ENCODE measurements at regions not wholly inside any gene's neighbourhood (a gene's known extent, or its start where the extent isn't known, plus 50 kb on each side); places are given as distances from the start of the nearest gene placed in this dataset.
A peak's percentile ranks its signal among the peaks of the same experiment; 100 is the strongest.

- H3K9ac ChIP-seq (ENCODE audit: control insufficient read depth, extremely low read depth, insufficient read depth, low read length), result no peak overlapping the region
- DNase-seq (ENCODE audit: low read depth, low spot score) (no peak), FAIRE-seq (no peak)
- H4K20me1 ChIP-seq (ENCODE audit: control insufficient read depth, extremely low read depth, insufficient read depth, low read length), result no peaks in the 10 kb centered on the region
- H3K9me3 ChIP-seq (ENCODE audit: control insufficient read depth, low read depth, low read length), result no peaks in the 10 kb centered on the region
- H3K27ac ChIP-seq (ENCODE audit: control insufficient read depth, insufficient read depth, low read length), result no peak overlapping the region
- H3K4me3 ChIP-seq (ENCODE audit: control insufficient read depth in 2 of 3, extremely low read depth in 1 of 3, insufficient read depth in 2 of 3, low read depth in 1 of 3, low read length in 3 of 3), result no peak overlapping the region
- H3K36me3 ChIP-seq (ENCODE audit: control insufficient read depth in 2 of 2, extremely low read depth in 1 of 2, insufficient read depth in 2 of 2, low read length in 2 of 2), result no peaks in the 10 kb centered on the region
- dilution Hi-C loops (cut with MboI; ENCODE audit: extremely low pct_ligation_motif_present, low sequenced_read_pairs), result no loop called here
- no peaks in the 10 kb centered on the region for H3K27me3 ChIP-seq (ENCODE audit: control insufficient read depth, extremely low read depth, insufficient read depth, low read length)
- no peak for TF ChIP-seq CTCF (optimal IDR thresholded peaks at IDR 0.05 in 1 of 3, IDR thresholded peaks at IDR 0.05 in 1 of 3, conservative IDR thresholded peaks at IDR 0.05 in 1 of 3; ENCODE audit: extremely low read depth in 1 of 3, insufficient read depth in 2 of 3, low read length in 3 of 3)
- no peak overlapping the region for H3K4me2 ChIP-seq (ENCODE audit: control insufficient read depth, extremely low read depth, insufficient read depth, low read depth, low read length)
- no peaks in the 10 kb centered on the region for H3K9me1 ChIP-seq (ENCODE audit: control insufficient read depth, extremely low read depth, insufficient read depth, low read length)
- H3K4me1 ChIP-seq (ENCODE audit: control insufficient read depth, extremely low read depth, insufficient read depth, low read length), result peaks cover 5% of the 10 kb centered on the region
- no peak overlapping the region for H2AFZ ChIP-seq (ENCODE audit: control insufficient read depth, low read length)
- no peaks in the 10 kb centered on the region for H3K79me2 ChIP-seq (ENCODE audit: control insufficient read depth, insufficient read depth, low read length)
These were observed 55.0 kb upstream of the APCDD1 start for GRCh38 chr18:10399465-10399864.

GRCh38 chr18:10400534-10401307 is 53.7 kb upstream of the APCDD1 start:
- no peak overlapping the region for H2AFZ ChIP-seq (ENCODE audit: control insufficient read depth, low read length)
- H3K79me2 ChIP-seq (ENCODE audit: control insufficient read depth, insufficient read depth, low read length), result no peaks in the 10 kb centered on the region
- no peak for DNase-seq (ENCODE audit: low read depth, low spot score)

GRCh38 chr18:10401521-10401920 is 52.9 kb upstream of the APCDD1 start:
- Histone ChIP-seq H3K4me2 (ENCODE audit: control insufficient read depth, extremely low read depth, insufficient read depth, low read depth, low read length) (no peak overlapping the region), H2AFZ (ENCODE audit: control insufficient read depth, low read length) (no peak overlapping the region), H3K27ac (ENCODE audit: control insufficient read depth, insufficient read depth, low read length) (no peak overlapping the region), H4K20me1 (ENCODE audit: control insufficient read depth, extremely low read depth, insufficient read depth, low read length) (no peaks in the 10 kb centered on the region), H3K79me2 (ENCODE audit: control insufficient read depth, insufficient read depth, low read length) (no peaks in the 10 kb centered on the region), H3K36me3 (ENCODE audit: control insufficient read depth in 2 of 2, extremely low read depth in 1 of 2, insufficient read depth in 2 of 2, low read length in 2 of 2) (no peaks in the 10 kb centered on the region), H3K9ac (ENCODE audit: control insufficient read depth, extremely low read depth, insufficient read depth, low read length) (no peak overlapping the region), H3K9me3 (ENCODE audit: control insufficient read depth, low read depth, low read length) (no peaks in the 10 kb centered on the region), H3K9me1 (ENCODE audit: control insufficient read depth, extremely low read depth, insufficient read depth, low read length) (no peaks in the 10 kb centered on the region), H3K27me3 (ENCODE audit: control insufficient read depth, extremely low read depth, insufficient read depth, low read length) (no peaks in the 10 kb centered on the region), H3K4me1 (ENCODE audit: control insufficient read depth, extremely low read depth, insufficient read depth, low read length) (peaks cover 9% of the 10 kb centered on the region), H3K4me3 (ENCODE audit: control insufficient read depth in 2 of 3, extremely low read depth in 1 of 3, insufficient read depth in 2 of 3, low read depth in 1 of 3, low read length in 3 of 3) (no peak overlapping the region)
- dilution Hi-C loops (cut with MboI; ENCODE audit: extremely low pct_ligation_motif_present, low sequenced_read_pairs), result no loop called here
- DNase-seq (ENCODE audit: low read depth, low spot score), result no peak
- TF ChIP-seq CTCF (optimal IDR thresholded peaks at IDR 0.05 in 1 of 3, IDR thresholded peaks at IDR 0.05 in 1 of 3, conservative IDR thresholded peaks at IDR 0.05 in 1 of 3; ENCODE audit: extremely low read depth in 1 of 3, insufficient read depth in 2 of 3, low read length in 3 of 3) (no peak), EZH2 (IDR thresholded peaks at IDR 0.05; ENCODE audit: low read length) (no peak)
- peak; percentile 53 for FAIRE-seq

More at GRCh38 chr18:10400534-10401307, 53.7 kb upstream of the APCDD1 start:
- H3K4me1 ChIP-seq (ENCODE audit: control insufficient read depth, extremely low read depth, insufficient read depth, low read length), result peaks cover 9% of the 10 kb centered on the region
- TF ChIP-seq EZH2 (IDR thresholded peaks at IDR 0.05; ENCODE audit: low read length), result no peak
- H3K27me3 ChIP-seq (ENCODE audit: control insufficient read depth, extremely low read depth, insufficient read depth, low read length), result no peaks in the 10 kb centered on the region
- H3K9me1 ChIP-seq (ENCODE audit: control insufficient read depth, extremely low read depth, insufficient read depth, low read length), result no peaks in the 10 kb centered on the region
- H3K4me2 ChIP-seq (ENCODE audit: control insufficient read depth, extremely low read depth, insufficient read depth, low read depth, low read length), result no peak overlapping the region
- no peaks in the 10 kb centered on the region for H4K20me1 ChIP-seq (ENCODE audit: control insufficient read depth, extremely low read depth, insufficient read depth, low read length)
- H3K4me3 ChIP-seq (ENCODE audit: control insufficient read depth in 2 of 3, extremely low read depth in 1 of 3, insufficient read depth in 2 of 3, low read depth in 1 of 3, low read length in 3 of 3), result no peak overlapping the region
- FAIRE-seq, result no peak
- no peaks in the 10 kb centered on the region for H3K36me3 ChIP-seq (ENCODE audit: control insufficient read depth in 2 of 2, extremely low read depth in 1 of 2, insufficient read depth in 2 of 2, low read length in 2 of 2)
- dilution Hi-C loops (cut with MboI; ENCODE audit: extremely low pct_ligation_motif_present, low sequenced_read_pairs), result no loop called here
- H3K9ac ChIP-seq (ENCODE audit: control insufficient read depth, extremely low read depth, insufficient read depth, low read length), result no peak overlapping the region
- no peaks in the 10 kb centered on the region for H3K9me3 ChIP-seq (ENCODE audit: control insufficient read depth, low read depth, low read length)
- H3K27ac ChIP-seq (ENCODE audit: control insufficient read depth, insufficient read depth, low read length), result no peak overlapping the region

Data from keratinocyte (primary cell).